ENCODE measurements at regions not wholly inside any gene's neighbourhood (a gene's known extent, or its start where the extent isn't known, plus 50 kb on each side); places are given as distances from the start of the nearest gene placed in this dataset.

- no peak for TF ChIP-seq POLR2A (IDR thresholded peaks at IDR 0.05)
- TF ChIP-seq CTCF (IDR thresholded peaks at IDR 0.05): no peak
Observed at GRCh38 chr10:69741252-69741651, 60.5 kb upstream of the COL13A1 start.

Measured in thyroid gland (tissue), 4 donors.